Smooth muscle cell of the brain vasculature (primary cell): ENCODE measurements at regions not wholly inside any gene's neighbourhood (a gene's known extent, or its start where the extent isn't known, plus 50 kb on each side); places are given as distances from the start of the nearest gene placed in this dataset.

ENCODE experiments used
- DNase-seq: peaks from one replicate; pipeline ENCODE4 v3.0.0-alpha.2; 2012; ENCODE audit warnings: low read depth, low spot score

DNA sequence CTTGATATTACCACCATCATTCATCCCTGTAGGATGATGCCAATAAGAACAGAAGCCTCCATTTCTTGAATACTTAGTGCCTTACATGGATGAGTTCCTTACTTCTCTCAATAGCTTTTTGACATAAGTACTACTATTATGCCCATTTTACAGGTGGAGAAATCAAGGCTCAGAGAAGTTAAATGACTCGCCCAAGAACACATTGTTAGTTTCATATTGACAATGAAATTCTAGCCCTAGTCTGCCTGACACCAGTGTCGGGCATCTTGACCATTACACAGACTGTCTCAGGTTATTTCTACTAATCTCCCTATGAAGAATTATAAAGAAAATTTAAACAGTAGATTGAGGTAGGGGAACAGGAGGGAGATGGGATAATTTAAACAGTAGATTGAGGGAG, 52.5 kb upstream of the ARL8B start:
- no peak for DNase-seq

DNA sequence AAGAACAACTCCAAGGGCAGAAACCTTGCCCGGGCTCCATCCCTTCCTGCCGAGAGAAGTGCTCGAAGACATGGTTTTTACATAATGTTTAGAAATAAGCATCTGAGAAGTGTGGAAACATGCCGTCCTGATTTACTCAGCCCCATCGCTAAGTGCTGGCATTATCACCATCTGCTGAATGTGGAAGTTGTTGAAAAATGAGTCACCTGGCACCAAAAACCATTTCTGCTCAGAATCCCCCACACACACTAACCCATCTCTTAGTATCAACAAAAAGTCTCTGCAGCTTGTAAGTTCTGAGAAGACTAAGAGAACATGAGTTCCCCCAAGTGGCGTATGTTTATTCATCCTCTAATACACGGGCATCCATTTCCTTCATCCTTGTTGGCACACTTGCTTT, 51.0 kb upstream of the ARL8B start:
- DNase-seq, result no peak

DNA sequence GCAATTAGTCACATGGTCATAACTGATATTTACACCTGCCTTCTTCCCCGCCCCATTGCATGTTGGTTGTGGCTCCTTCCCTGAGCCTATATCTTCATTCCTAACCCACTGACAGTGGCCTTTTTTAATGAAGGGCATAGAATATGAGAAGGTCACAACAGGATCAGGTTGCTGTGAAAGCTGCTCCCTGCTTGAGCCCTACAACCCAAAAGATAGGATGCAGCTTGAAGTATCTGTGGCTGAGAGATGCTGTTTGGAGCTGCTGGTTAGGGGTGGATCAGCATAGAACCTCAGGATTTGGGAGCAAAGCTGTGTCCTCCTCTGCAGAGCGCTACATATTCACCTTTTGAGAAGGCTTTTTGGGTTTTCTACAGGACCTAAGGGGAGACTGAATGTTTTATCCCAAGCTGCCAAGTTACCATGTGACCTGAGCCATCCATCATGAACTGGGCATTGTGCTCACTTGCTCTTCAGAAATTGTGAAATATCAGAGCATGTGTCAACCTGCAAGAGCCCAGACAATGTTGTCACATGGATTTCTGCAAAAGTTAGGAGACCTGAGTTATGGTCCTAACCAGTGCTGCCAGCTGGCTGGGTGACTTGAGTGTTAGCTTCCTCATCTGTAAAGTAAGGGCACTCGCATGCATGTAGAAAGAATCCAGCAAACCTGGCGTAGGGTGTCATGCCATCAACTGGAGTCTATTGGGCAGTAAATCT, 49.8 kb upstream of the ARL8B start:
- no peak for DNase-seq
